Neural cell (in vitro differentiated cells): ENCODE measurements at regions not wholly inside any gene's neighbourhood (a gene's known extent, or its start where the extent isn't known, plus 50 kb on each side); places are given as distances from the start of the nearest gene placed in this dataset.

Source experiments
- CTCF ChIP-seq: fragments of 450-650 bp; IDR thresholded peaks from 2 replicates; pipeline ENCODE4 v1.5.1; 2014; ENCODE audit warnings: antibody characterized with exemption, mild to moderate bottlenecking, moderate library complexity; ENCODE audit not compliant: poor library complexity, severe bottlenecking
- POLR2AphosphoS5 ChIP-seq: IDR thresholded peaks from 2 replicates; pipeline ENCODE4 v1.6.1; 2012

- TF ChIP-seq POLR2AphosphoS5 (no peak), CTCF (no peak)
Observed at GRCh38 chr15:66996094-66996493, 69.3 kb upstream of the SMAD3 start.
